HUES6 (cell line): ENCODE measurements at regions not wholly inside any gene's neighbourhood (a gene's known extent, or its start where the extent isn't known, plus 50 kb on each side); places are given as distances from the start of the nearest gene placed in this dataset.

Source experiments
- H3K27ac ChIP-seq: 2 replicates; pipeline ENCODE4 v1.7.0; 2013; ENCODE audit warnings: low read depth, mild to moderate bottlenecking, low read length, inconsistent platforms
- H3K27me3 ChIP-seq: 2 replicates; pipeline ENCODE4 v1.6.1; 2013; ENCODE audit warnings: low read length; ENCODE audit not compliant: control insufficient read depth, insufficient read depth
- H3K36me3 ChIP-seq: 2 replicates; pipeline ENCODE4 v1.6.1; 2013; ENCODE audit warnings: low read length; ENCODE audit not compliant: control insufficient read depth, insufficient read depth
- H3K4me1 ChIP-seq: 2 replicates; pipeline ENCODE4 v1.6.1; 2013; ENCODE audit warnings: low read length; ENCODE audit not compliant: control insufficient read depth, insufficient read depth
- H3K4me3 ChIP-seq: 2 replicates; pipeline ENCODE4 v1.5.1; 2013; ENCODE audit warnings: low read depth, low read length
- H3K9ac ChIP-seq: one replicate; pipeline ENCODE4 v1.6.1; 2013; ENCODE audit warnings: mild to moderate bottlenecking, low read length
- H3K9me3 ChIP-seq: 2 replicates; pipeline ENCODE4 v1.6.1; 2013; ENCODE audit warnings: low read depth, low read length; ENCODE audit not compliant: control insufficient read depth, insufficient read depth

DNA sequence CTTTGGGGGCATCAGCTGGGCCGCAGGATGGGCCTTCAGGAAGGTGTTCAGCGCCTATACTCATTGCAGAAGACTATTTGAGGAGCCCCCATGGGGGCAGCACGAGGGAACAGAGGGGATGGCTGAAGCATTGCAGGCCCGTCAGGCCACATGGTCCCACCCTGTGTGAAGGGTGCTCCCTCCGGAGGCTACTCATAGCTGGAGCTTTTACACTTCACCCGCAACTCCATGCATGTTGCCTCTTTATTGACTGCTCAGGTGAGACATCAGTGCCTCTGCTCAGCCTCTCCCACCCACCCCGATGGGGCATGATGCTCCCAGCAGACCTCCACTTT is 1500.9 kb downstream of the TBC1D22A start:
- Histone ChIP-seq H3K27me3 (no peaks in the 10 kb centered on the region), H3K36me3 (no peaks in the 10 kb centered on the region), H3K9me3 (peaks cover 12% of the 10 kb centered on the region; the same call in 1 of the 2 replicates), H3K27ac (no peak overlapping the region), H3K4me1 (no peaks in the 10 kb centered on the region; the same call in 1 of the 2 replicates), H3K9ac (no peak overlapping the region), H3K4me3 (no peak overlapping the region)

DNA sequence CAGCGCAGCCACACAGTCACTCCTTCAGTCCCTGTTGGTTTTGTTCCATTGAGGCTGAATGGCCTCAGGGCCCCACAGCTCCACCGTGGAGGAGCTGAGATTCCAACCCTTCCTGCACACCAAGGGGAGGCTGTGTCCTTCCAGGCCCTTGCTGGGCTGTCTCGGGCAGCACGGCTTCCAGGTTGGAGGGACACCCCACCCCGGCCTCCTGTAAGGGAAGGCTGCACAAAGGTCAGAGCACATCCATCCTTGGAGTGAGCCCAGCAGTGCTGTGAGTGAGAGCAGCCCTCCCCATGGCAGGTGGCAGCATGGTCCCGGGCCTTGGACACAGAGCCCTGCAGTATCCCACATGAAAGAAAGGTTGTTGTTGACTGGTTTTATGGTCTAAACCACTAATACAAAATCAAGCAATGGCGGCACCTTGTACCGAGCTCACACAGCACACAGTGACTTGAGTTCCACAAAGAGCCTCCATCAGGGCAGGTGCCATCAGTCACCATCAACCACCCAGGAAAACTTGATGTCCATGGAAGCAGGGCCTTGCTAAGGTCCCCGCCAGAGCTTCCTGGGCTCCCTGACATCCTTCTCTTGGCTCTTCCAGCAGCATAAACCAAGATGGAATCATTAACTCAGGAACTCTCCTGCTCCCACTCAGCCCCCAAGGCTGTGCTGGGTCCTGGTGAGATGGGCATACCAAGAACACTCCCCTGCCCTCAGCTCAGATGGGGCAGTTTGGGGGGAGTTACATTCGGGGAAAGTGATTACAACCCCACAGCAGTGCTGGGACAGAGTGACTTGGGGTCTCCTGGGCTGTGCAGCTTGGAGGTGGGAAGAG is 1500.4 kb downstream of the TBC1D22A start:
- H3K27ac ChIP-seq: no peak overlapping the region
- peaks cover 12% of the 10 kb centered on the region; the same call in 1 of the 2 replicates for H3K9me3 ChIP-seq
- H3K4me3 ChIP-seq: no peak overlapping the region
- no peaks in the 10 kb centered on the region; the same call in 1 of the 2 replicates for H3K4me1 ChIP-seq
- H3K27me3 ChIP-seq: no peaks in the 10 kb centered on the region
- no peak overlapping the region for H3K9ac ChIP-seq
- no peaks in the 10 kb centered on the region for H3K36me3 ChIP-seq

DNA sequence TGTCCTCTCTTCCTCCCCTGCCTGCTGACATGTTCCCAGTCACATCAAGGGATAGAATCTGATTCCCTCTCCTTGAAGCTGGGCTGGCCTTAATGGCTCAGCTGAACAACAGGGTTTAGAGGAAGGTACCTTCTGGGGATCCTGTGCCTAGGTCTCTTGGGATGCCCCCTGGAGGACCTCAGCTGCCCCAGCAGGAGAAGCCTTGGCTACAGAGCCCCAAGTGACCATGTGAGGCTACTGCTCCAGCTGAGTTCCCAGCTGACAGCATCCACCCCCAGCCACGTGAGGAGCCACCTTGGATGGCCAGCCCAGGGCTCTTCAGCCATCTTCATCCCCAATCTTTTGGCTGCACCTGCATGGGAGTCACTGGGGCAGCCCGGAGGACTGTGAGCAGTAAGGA is 1499.3 kb downstream of the TBC1D22A start:
- no peak overlapping the region for H3K4me3 ChIP-seq
- H3K9me3 ChIP-seq: peaks cover 12% of the 10 kb centered on the region; the same call in 1 of the 2 replicates
- H3K27me3 ChIP-seq: no peaks in the 10 kb centered on the region
- no peak overlapping the region for H3K27ac ChIP-seq
- H3K4me1 ChIP-seq: no peaks in the 10 kb centered on the region; the same call in 1 of the 2 replicates
- H3K9ac ChIP-seq: no peak overlapping the region
- no peaks in the 10 kb centered on the region for H3K36me3 ChIP-seq

DNA sequence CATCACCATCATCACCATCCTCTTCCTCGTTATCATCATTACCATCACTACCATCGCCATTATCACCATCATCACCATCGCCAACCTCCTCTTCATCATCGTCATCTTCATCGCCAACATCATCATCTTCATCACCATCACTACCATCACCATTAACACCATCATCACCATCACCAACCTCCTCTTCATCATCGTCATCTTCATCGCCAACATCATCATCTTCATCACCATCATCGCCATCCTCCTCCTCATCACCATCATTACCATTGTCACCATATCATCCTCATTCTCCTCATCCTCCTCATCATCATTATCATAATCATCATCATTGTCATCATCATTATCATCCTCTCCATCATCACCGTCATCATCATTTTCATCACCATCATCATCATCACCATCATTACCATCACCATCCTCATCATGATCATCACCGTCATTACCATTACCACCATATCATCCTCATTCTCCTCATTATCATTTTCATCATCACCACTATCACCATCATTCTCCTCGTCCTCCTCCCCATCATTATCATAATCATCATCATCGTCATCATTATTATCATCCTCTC is 1498.7 kb downstream of the TBC1D22A start:
- peaks cover 12% of the 10 kb centered on the region; the same call in 1 of the 2 replicates for H3K9me3 ChIP-seq
- H3K27ac ChIP-seq: no peak overlapping the region
- no peaks in the 10 kb centered on the region for H3K4me1 ChIP-seq
- no peak overlapping the region for H3K9ac ChIP-seq
- no peak overlapping the region for H3K4me3 ChIP-seq
- H3K36me3 ChIP-seq: no peaks in the 10 kb centered on the region
- no peaks in the 10 kb centered on the region for H3K27me3 ChIP-seq

DNA sequence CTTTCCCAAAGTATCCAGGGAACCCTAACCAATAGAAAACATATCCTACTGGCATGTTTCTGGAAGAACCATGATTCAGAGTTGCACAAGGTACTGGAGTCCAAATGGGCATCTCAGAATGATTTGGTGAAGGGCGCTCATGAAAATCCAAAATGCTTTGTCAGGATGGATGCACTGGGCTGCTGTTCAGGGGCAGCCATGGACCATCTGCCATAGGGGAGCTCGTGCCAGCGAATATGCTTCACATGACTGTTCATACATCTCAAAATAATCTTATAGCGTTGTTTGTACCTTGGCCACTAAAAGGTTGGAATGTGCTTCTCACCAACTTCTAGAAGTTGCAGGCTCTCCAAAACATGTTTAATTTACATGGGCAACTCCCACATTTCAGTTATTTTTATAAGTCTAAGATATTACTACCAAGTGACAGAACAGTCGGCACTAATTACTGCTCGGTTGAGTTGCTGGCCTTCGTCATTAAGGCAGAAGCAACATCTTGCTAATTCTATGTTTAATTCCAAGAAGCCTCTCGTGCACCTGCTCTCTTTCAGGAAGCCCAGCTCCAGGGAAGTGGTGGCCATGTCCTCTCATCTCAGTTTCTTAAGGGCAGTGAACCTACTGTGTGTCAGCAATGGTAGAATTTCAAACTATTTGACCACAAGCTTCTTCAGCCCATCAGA is 1497.7 kb downstream of the TBC1D22A start:
- H3K9me3 ChIP-seq: peaks cover 12% of the 10 kb centered on the region; the same call in 1 of the 2 replicates
- H3K4me3 ChIP-seq: no peak overlapping the region
- H3K9ac ChIP-seq: no peak overlapping the region
- H3K27me3 ChIP-seq: no peaks in the 10 kb centered on the region
- H3K4me1 ChIP-seq: no peaks in the 10 kb centered on the region
- H3K27ac ChIP-seq: no peak overlapping the region
- no peaks in the 10 kb centered on the region for H3K36me3 ChIP-seq

DNA sequence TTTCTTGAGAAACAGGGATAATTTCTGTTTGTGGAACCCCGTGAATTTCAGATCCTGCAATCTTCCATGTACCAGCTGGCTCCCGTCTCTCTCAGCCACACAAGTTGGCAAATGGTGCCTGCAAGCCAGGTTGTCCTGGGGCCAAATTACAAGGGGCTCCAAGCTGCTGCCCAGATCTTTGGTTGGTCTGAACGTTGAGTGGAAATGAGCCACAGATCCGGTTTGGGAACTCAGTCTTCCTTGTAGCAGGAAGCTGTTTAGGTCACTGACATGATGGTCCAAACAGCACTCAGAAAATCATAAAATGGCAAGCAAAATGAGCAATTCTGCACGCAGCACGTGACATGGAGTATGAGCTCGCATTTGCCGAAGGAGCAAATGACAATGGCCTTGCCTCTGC is 1496.4 kb downstream of the TBC1D22A start:
- peaks cover 10% of the 10 kb centered on the region for H3K4me1 ChIP-seq
- peaks cover 12% of the 10 kb centered on the region; the same call in 1 of the 2 replicates for H3K9me3 ChIP-seq
- no peak overlapping the region for H3K9ac ChIP-seq
- no peaks in the 10 kb centered on the region for H3K27me3 ChIP-seq
- H3K27ac ChIP-seq: no peak overlapping the region
- H3K4me3 ChIP-seq: no peak overlapping the region
- H3K36me3 ChIP-seq: no peaks in the 10 kb centered on the region

DNA sequence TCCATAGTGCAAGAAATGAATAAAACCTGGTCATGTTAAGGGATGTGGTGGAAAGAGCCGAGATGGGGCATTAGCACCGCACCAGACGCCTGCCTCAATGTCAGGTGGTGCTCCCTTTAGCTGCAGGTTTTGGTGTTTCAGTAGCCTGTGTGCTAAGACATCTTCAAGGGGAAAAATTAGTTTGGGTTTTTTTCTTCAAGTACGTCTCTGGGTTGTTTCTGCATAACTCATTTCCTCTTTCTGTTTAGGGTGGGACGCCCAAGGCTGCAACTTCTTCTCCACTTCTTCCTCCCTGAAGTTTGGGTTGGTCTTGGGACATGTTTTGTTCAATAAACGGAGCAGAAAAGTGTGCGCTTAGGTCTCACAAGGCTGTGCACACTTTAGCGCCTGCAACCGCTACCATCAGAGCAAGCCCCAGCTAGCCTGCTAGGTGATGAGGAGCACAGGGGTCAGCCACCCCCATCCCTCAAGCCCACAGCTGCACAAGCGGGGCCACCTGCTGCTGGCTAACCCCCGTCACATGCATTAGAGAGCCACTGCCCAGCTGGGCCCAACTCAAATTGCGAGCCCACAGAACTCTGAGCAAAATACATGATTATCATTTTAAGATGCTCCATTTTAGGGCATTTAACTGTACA is 1495.7 kb downstream of the TBC1D22A start:
- H3K4me1 ChIP-seq: peaks cover 11% of the 10 kb centered on the region
- H3K9me3 ChIP-seq: peaks cover 12% of the 10 kb centered on the region; the same call in 1 of the 2 replicates
- H3K9ac ChIP-seq: no peak overlapping the region
- no peaks in the 10 kb centered on the region for H3K27me3 ChIP-seq
- H3K36me3 ChIP-seq: no peaks in the 10 kb centered on the region
- no peak overlapping the region for H3K4me3 ChIP-seq
- H3K27ac ChIP-seq: no peak overlapping the region

DNA sequence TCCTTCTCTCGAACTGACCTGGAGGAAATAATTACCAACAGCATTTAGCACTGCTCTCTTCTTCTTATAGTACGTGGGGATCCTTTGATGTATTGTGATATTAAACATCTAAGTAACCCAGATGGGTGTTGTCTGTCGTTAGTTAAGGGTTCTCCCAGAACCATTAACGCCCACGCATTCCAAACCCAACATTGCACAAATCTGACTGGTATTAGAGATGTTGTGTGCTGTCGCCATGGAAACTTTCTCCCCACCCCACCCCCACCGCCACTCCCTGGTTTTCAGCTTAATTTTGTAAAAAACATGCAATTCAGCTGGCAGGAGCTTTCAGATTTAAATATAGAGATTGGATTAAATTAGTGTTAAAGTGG is 1495.2 kb downstream of the TBC1D22A start:
- Histone ChIP-seq H3K4me3 (no peak overlapping the region), H3K4me1 (peaks cover 11% of the 10 kb centered on the region), H3K27me3 (no peaks in the 10 kb centered on the region), H3K9me3 (peaks cover 12% of the 10 kb centered on the region; the same call in 1 of the 2 replicates), H3K27ac (no peak overlapping the region), H3K9ac (no peak overlapping the region), H3K36me3 (no peaks in the 10 kb centered on the region)

DNA sequence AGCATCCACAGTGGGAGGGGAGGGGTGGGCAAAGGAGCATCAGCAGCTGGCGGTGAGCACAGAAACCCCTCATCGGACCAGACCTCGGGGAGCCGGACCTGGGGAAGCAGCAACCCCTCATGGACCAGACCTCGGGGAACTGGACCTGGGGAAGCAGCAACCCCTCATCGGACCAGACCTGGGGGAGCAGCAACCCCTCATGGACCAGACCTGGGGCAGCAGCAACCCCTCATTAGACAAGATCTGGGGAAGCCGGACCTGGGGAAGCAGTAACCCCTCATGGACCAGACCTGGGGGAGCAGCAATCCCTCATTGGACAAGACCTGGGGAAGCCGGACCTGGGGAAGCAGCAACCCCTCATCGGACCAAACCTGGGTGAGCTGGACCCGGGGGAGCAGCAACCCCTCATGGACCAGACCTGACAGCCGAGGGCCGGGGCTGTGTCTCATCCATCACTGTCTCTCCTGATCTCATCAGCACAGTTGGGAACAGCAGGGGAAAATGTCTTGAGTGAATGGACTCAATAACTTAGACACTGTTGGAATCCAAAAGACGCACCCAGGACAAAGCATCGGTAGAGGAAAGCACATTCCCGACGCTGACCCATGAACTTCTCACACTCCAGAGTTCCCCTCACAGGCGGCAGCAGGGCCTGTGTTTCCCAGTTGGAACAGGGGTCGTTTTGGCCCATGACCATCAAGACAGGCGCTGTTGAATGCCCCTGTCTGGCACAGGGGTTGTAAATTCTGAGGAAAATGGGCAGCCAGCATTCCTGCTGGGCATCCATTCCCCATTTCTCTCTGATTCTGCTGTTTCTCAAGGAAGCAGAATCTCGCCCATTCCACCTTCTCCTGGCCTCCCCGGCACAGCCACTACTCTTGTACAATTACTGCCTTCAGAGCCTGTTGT is 1494.6 kb downstream of the TBC1D22A start:
- H3K27ac ChIP-seq: no peak overlapping the region
- peaks cover 12% of the 10 kb centered on the region; the same call in 1 of the 2 replicates for H3K9me3 ChIP-seq
- H3K4me3 ChIP-seq: no peak overlapping the region
- no peaks in the 10 kb centered on the region for H3K27me3 ChIP-seq
- H3K36me3 ChIP-seq: no peaks in the 10 kb centered on the region
- H3K9ac ChIP-seq: no peak overlapping the region
- peaks cover 11% of the 10 kb centered on the region for H3K4me1 ChIP-seq

DNA sequence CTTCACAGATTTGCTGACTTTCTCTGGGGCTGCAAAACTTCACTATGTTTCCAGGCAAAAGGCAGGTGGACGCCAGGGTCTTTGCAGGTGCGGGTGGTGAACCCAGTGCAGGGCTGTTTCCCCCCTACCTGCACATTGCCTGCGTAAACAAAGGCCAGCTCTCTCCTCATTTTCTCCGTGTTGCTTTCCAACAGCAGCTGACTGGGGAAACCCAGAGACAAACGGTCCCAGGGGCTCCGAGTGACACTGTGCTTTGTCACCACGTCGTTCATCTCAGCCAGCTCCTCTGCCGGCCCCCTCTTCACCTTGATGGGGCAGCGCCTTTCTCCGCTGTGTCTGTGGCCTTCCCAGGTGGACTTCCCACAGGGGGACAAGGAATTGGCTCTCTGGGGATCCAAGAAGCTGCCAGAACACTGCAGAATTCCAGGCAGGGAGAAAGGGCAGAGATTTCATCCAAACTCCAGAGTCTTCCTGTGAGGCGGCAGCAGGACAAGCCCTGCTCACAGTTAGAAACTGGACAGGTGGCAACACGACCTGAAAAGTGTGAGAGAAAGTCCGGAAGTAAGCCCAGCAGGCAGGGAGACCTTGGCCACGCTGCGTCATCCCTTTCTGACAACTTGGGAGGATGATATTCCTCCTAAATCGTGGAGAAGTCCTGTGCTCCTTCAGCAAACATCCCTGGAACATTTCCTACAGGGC is 1493.7 kb downstream of the TBC1D22A start:
- Histone ChIP-seq H3K36me3 (no peaks in the 10 kb centered on the region), H3K27me3 (peaks cover 4% of the 10 kb centered on the region; the same call in 1 of the 2 replicates), H3K9ac (no peak overlapping the region), H3K4me3 (no peak overlapping the region), H3K9me3 (peaks cover 8% of the 10 kb centered on the region; the same call in 1 of the 2 replicates), H3K27ac (no peak overlapping the region), H3K4me1 (peaks cover 11% of the 10 kb centered on the region)
